Right atrium auricular region (tissue), 2 donors: ENCODE measurements at regions not wholly inside any gene's neighbourhood (a gene's known extent, or its start where the extent isn't known, plus 50 kb on each side); places are given as distances from the start of the nearest gene placed in this dataset.
"Not testable (repeated sequence)": the region's sequence is repeated elsewhere in the genome, so short reads cannot be mapped to it uniquely, and the experiment has no call there.

Experiments used
- DNase-seq: peaks from one replicate; pipeline ENCODE4 v3.0.0-alpha.2; 2019; ENCODE audit warnings: low spot score
- H3K27ac ChIP-seq, 2 donors: fragments of 200-600 bp; sonication (generic); 1 replicate in 1 of 2; 2 replicates in 1 of 2; pipeline ENCODE4 v1.5.1; 2016 to 2019
- H3K27me3 ChIP-seq, 2 donors: fragments of 200-600 bp; sonication (generic); one replicate each; pipeline versions ENCODE4 v1.5.1 to v1.6.0; 2017 to 2019
- H3K36me3 ChIP-seq: fragments of 200-600 bp; sonication (generic); one replicate; pipeline ENCODE4 v1.5.1; 2016
- H3K4me1 ChIP-seq, 2 donors: fragments of 200-600 bp; sonication (generic); one replicate each; pipeline versions ENCODE4 v1.5.1 to v1.6.0; 2017 to 2019
- H3K4me3 ChIP-seq, 2 donors: fragments of 200-600 bp; sonication (generic); 1 replicate in 1 of 2; 2 replicates in 1 of 2; pipeline ENCODE4 v1.5.1; 2017 to 2019; ENCODE audit warnings: mild to moderate bottlenecking in 1 of 2, moderate library complexity in 1 of 2
- H3K9me3 ChIP-seq, 2 donors: fragments of 200-600 bp; sonication (generic); one replicate each; pipeline ENCODE4 v1.5.1; 2019
- TF ChIP-seq, protein P1 (sequence below), 2 donors: fragments of 200-600 bp; sonication (generic); IDR thresholded peaks; one replicate each; pipeline ENCODE4 v1.5.1; 2019; ENCODE audit warnings: antibody characterized with exemption in 2 of 2

- Histone ChIP-seq H3K4me1 (no peaks in the 10 kb centered on the region), H3K4me3 (no peak overlapping the region), H3K9me3 (no peaks in the 10 kb centered on the region), H3K27ac (no peak overlapping the region), H3K27me3 (no peaks in the 10 kb centered on the region), H3K36me3 (no peaks in the 10 kb centered on the region)
- DNase-seq: no peak
- TF ChIP-seq, protein P1, sequence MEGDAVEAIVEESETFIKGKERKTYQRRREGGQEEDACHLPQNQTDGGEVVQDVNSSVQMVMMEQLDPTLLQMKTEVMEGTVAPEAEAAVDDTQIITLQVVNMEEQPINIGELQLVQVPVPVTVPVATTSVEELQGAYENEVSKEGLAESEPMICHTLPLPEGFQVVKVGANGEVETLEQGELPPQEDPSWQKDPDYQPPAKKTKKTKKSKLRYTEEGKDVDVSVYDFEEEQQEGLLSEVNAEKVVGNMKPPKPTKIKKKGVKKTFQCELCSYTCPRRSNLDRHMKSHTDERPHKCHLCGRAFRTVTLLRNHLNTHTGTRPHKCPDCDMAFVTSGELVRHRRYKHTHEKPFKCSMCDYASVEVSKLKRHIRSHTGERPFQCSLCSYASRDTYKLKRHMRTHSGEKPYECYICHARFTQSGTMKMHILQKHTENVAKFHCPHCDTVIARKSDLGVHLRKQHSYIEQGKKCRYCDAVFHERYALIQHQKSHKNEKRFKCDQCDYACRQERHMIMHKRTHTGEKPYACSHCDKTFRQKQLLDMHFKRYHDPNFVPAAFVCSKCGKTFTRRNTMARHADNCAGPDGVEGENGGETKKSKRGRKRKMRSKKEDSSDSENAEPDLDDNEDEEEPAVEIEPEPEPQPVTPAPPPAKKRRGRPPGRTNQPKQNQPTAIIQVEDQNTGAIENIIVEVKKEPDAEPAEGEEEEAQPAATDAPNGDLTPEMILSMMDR (IDR thresholded peaks at IDR 0.05): no peak
These were observed 125.9 kb downstream of the BCL2L11 start for GRCh38 chr2:111246620-111247061.

- Histone ChIP-seq H3K4me3 (no peak overlapping the region), H3K27ac (no peak overlapping the region), H3K36me3 (no peaks in the 10 kb centered on the region), H3K27me3 (no peaks in the 10 kb centered on the region), H3K9me3 (no peaks in the 10 kb centered on the region), H3K4me1 (no peaks in the 10 kb centered on the region)
- no peak for DNase-seq
- TF ChIP-seq, protein P1 (IDR thresholded peaks at IDR 0.05): no peak
These were observed 126.8 kb downstream of the BCL2L11 start for GRCh38 chr2:111247491-111247890.

DNA sequence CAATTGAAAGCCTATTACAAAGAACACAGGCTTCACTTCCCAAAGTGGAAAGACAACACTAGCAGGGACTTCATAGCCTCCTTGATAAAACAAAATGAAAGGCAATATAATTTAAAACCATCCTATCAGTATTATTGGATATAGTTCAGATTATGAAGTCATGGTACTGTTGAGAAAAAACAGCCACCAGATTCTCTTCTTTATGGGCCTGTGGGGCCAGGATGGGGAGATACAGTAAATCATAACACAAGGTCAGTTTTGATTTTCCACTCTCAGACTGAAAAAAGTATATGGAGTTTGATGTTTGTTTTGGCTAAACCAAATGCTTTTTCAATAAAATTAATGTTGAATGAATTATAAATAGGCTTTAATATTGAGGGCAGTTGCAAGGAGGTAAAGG, 129.1 kb downstream of the BCL2L11 start:
- H3K9me3 ChIP-seq: no peaks in the 10 kb centered on the region
- TF ChIP-seq, protein P1 (IDR thresholded peaks at IDR 0.05): no peak
- no peak overlapping the region for H3K4me3 ChIP-seq
- no peak overlapping the region for H3K27ac ChIP-seq
- no peaks in the 10 kb centered on the region for H3K36me3 ChIP-seq
- H3K27me3 ChIP-seq: no peaks in the 10 kb centered on the region
- DNase-seq: no peak
- H3K4me1 ChIP-seq: no peaks in the 10 kb centered on the region

- Histone ChIP-seq H3K27ac (no peak overlapping the region), H3K36me3 (no peaks in the 10 kb centered on the region), H3K4me1 (no peaks in the 10 kb centered on the region), H3K27me3 (no peaks in the 10 kb centered on the region), H3K9me3 (no peaks in the 10 kb centered on the region), H3K4me3 (no peak overlapping the region)
- DNase-seq: no peak
- TF ChIP-seq, protein P1 (IDR thresholded peaks at IDR 0.05): no peak
These were observed 129.8 kb downstream of the BCL2L11 start for GRCh38 chr2:111250448-111251030.

DNA sequence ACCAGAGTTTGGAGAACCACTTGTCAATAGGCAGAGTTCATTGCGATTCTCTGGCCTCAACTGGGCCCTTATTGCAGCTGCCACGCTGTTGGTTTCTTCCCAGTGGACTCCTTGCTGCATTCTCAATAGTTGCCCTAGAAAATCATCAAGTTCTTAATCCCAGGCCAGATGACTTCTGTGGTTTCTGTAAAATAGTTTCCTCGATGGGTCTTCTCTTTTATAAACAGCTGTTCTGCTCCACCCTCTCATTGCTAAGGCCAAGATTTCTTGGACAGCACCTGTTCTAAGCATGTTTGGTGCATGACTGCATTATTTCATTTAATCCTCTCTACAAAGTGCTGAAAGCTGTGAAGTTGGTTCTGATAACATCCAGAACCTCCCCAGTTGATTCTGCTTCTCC, 131.0 kb downstream of the BCL2L11 start:
- TF ChIP-seq, protein P1 (IDR thresholded peaks at IDR 0.05): no peak
- DNase-seq: no peak
- no peaks in the 10 kb centered on the region for H3K9me3 ChIP-seq
- H3K27me3 ChIP-seq: no peaks in the 10 kb centered on the region
- H3K36me3 ChIP-seq: no peaks in the 10 kb centered on the region
- H3K27ac ChIP-seq: no peak overlapping the region
- H3K4me1 ChIP-seq: no peaks in the 10 kb centered on the region
- no peak overlapping the region for H3K4me3 ChIP-seq

- DNase-seq: no peak
- TF ChIP-seq, protein P1 (IDR thresholded peaks at IDR 0.05): no peak
- no peaks in the 10 kb centered on the region for H3K36me3 ChIP-seq
- H3K27me3 ChIP-seq: no peaks in the 10 kb centered on the region
- H3K4me3 ChIP-seq: no peak overlapping the region
- no peaks in the 10 kb centered on the region for H3K4me1 ChIP-seq
- no peak overlapping the region for H3K27ac ChIP-seq
- no peaks in the 10 kb centered on the region for H3K9me3 ChIP-seq
These were observed 131.7 kb downstream of the BCL2L11 start for GRCh38 chr2:111252436-111252835.

GRCh38 chr2:111254916-111255315, 134.2 kb downstream of the BCL2L11 start:
- DNase-seq, H3K36me3 ChIP-seq, H3K27me3 ChIP-seq, H3K27ac ChIP-seq, H3K4me3 ChIP-seq, H3K4me1 ChIP-seq, H3K9me3 ChIP-seq: not testable (repeated sequence)

GRCh38 chr2:111256628-111257027, 135.9 kb downstream of the BCL2L11 start:
- H3K27me3 ChIP-seq, H3K4me1 ChIP-seq, H3K36me3 ChIP-seq, H3K9me3 ChIP-seq, DNase-seq, H3K27ac ChIP-seq, H3K4me3 ChIP-seq: not testable (repeated sequence)

GRCh38 chr2:111257607-111258006, 136.9 kb downstream of the BCL2L11 start:
- H3K9me3 ChIP-seq, H3K27me3 ChIP-seq, H3K27ac ChIP-seq, H3K4me1 ChIP-seq, H3K4me3 ChIP-seq, H3K36me3 ChIP-seq, DNase-seq: not testable (repeated sequence)
